ENCODE measurements at regions not wholly inside any gene's neighbourhood (a gene's known extent, or its start where the extent isn't known, plus 50 kb on each side); places are given as distances from the start of the nearest gene placed in this dataset.

DNA sequence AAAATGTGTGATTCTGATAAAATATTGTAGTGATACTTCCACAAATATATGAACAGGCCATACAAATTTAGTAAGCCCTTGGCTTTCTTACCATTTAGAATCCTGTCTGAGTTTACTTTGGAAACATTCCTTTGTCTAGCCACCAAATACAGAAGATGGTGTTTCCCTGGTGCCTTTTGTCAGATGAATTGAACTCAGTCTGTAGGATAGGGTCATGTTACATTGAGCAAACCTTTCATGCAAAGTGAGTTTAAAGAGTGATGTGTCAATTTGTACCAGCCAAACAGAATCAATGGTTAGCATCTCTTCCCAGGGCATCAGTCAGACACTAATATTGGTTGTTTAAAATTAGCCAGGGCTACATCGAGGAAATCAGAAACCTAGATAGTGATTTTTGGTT, 1443.4 kb downstream of the ARAP2 start:
- no peaks in the 10 kb centered on the region for H3K4me1 ChIP-seq (ENCODE audit: control insufficient read depth, insufficient read depth, low read length)
- no peaks in the 10 kb centered on the region for H3K27me3 ChIP-seq (ENCODE audit: control insufficient read depth, insufficient read depth, low read length)
- H3K36me3 ChIP-seq (ENCODE audit: control insufficient read depth, insufficient read depth, low read length), result no peaks in the 10 kb centered on the region
- H3K4me3 ChIP-seq (ENCODE audit: low read length), result no peak overlapping the region
- no peaks in the 10 kb centered on the region; the same call in 1 of the 2 replicates for H3K9me3 ChIP-seq (ENCODE audit: control insufficient read depth, insufficient read depth, low read length)
- no peak for DNase-seq (ENCODE audit: low read depth, low spot score)
- whole genome bisulfite sequencing (ENCODE audit: insufficient coverage, insufficient read length), result no CpG with 5 or more reads among the region's 1 CpG
- no peak overlapping the region for H3K27ac ChIP-seq (ENCODE audit: low read length)

DNA sequence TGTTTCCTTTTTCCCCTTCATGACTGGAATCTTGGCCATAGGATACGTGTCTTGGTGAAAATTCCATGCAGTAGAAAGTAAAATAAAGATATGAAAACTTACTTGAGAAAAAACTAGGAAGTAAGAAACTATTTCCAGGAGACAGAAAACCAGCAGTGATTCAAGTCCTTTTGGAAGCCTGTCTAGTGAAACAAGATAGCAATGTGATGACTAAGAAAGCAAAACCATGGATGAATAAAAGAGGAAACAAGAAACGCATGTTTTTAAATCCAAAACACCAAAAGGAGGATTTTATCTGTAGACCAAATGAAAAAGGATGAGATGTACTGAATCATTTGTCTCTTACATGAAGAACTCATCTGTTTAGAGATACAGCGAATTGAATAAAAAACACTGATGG, 1430.0 kb downstream of the ARAP2 start:
- Histone ChIP-seq H3K36me3 (ENCODE audit: control insufficient read depth, insufficient read depth, low read length) (no peaks in the 10 kb centered on the region), H3K4me3 (ENCODE audit: low read length) (no peak overlapping the region), H3K9me3 (ENCODE audit: control insufficient read depth, insufficient read depth, low read length) (no peaks in the 10 kb centered on the region), H3K27ac (ENCODE audit: low read length) (no peak overlapping the region), H3K27me3 (ENCODE audit: control insufficient read depth, insufficient read depth, low read length) (no peaks in the 10 kb centered on the region), H3K4me1 (ENCODE audit: control insufficient read depth, insufficient read depth, low read length) (no peaks in the 10 kb centered on the region)
- no peak for DNase-seq (ENCODE audit: low read depth, low spot score)
- WGBS (ENCODE audit: insufficient coverage, insufficient read length), result no CpG with 5 or more reads among the region's 3 CpGs

DNA sequence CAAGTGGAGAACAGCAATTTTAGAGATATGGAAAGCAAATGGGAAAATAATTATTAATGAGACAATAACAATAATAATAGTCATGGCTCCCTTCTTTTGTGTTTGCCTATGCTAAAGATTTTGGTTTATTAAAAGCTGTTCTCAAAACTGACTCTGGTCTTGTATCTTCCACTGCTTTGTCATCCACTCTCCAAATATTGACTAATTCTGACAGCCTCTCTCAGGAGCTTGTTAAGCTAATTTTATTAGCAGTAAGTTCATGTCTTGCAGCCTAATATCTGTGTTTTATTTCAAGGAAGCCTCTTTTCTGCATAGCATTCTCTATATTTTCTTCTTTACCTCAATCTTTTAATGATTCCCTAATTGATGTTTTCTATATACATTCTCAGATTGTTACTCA, 1419.8 kb downstream of the ARAP2 start:
- DNase-seq (ENCODE audit: low read depth, low spot score), result no peak
- Histone ChIP-seq H3K36me3 (ENCODE audit: control insufficient read depth, insufficient read depth, low read length) (no peaks in the 10 kb centered on the region), H3K9me3 (ENCODE audit: control insufficient read depth, insufficient read depth, low read length) (no peaks in the 10 kb centered on the region), H3K27ac (ENCODE audit: low read length) (no peak overlapping the region), H3K4me3 (ENCODE audit: low read length) (no peak overlapping the region), H3K27me3 (ENCODE audit: control insufficient read depth, insufficient read depth, low read length) (no peaks in the 10 kb centered on the region), H3K4me1 (ENCODE audit: control insufficient read depth, insufficient read depth, low read length) (no peaks in the 10 kb centered on the region)

DNA sequence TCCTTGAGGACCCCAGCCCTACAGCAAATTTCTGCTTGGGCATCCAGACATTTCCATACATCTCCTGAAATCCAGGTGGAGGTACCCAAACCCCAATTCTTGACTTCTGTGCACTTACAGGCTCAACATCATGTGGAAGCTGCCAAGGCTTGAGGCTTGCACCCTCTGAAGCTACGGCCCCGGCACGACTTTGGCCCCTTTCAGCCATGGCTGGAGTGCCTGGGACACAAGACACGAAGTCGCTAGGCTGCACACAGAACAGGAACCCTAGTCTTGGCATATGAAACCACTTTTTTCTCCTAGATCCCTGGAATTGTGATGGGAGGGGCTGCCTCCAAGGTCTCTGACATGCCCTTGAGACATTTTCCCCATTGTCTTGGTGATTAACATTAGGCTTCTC, 1417.7 kb downstream of the ARAP2 start:
- no CpG with 5 or more reads among the region's 5 CpGs for WGBS (ENCODE audit: insufficient coverage, insufficient read length)
- H3K9me3 ChIP-seq (ENCODE audit: control insufficient read depth, insufficient read depth, low read length), result no peaks in the 10 kb centered on the region
- no peak overlapping the region for H3K4me3 ChIP-seq (ENCODE audit: low read length)

DNA sequence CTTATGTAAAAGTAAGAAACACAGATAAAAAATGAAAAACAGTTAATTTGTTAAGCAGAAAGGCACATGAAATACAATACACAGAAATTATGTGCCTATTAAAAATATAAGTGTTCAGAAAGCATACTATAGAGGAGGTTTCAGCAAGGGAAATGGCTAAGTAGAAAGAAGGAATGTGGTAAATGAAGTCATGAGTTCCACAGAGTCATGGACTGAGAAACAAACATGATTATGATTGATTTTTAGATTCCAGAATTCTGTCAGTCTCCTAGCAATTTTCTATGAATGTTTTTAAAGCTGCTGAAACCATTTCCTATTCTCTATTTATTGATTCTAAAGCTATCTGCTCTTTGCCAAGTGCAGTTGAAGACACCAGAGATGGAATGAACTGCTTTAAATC, 1398.4 kb downstream of the ARAP2 start:
- Histone ChIP-seq H3K27ac (ENCODE audit: low read length) (no peak overlapping the region), H3K4me3 (ENCODE audit: low read length) (no peak overlapping the region), H3K27me3 (ENCODE audit: control insufficient read depth, insufficient read depth, low read length) (no peaks in the 10 kb centered on the region), H3K36me3 (ENCODE audit: control insufficient read depth, insufficient read depth, low read length) (no peaks in the 10 kb centered on the region), H3K9me3 (ENCODE audit: control insufficient read depth, insufficient read depth, low read length) (no peaks in the 10 kb centered on the region), H3K4me1 (ENCODE audit: control insufficient read depth, insufficient read depth, low read length) (no peaks in the 10 kb centered on the region)
- DNase-seq (ENCODE audit: low read depth, low spot score), result no peak

More for the DNA sequence above, 1417.7 kb downstream of the ARAP2 start:
- no peak for DNase-seq (ENCODE audit: low read depth, low spot score)
- Histone ChIP-seq H3K4me1 (ENCODE audit: control insufficient read depth, insufficient read depth, low read length) (no peaks in the 10 kb centered on the region), H3K36me3 (ENCODE audit: control insufficient read depth, insufficient read depth, low read length) (no peaks in the 10 kb centered on the region), H3K27me3 (ENCODE audit: control insufficient read depth, insufficient read depth, low read length) (no peaks in the 10 kb centered on the region), H3K27ac (ENCODE audit: low read length) (no peak overlapping the region)

DNA sequence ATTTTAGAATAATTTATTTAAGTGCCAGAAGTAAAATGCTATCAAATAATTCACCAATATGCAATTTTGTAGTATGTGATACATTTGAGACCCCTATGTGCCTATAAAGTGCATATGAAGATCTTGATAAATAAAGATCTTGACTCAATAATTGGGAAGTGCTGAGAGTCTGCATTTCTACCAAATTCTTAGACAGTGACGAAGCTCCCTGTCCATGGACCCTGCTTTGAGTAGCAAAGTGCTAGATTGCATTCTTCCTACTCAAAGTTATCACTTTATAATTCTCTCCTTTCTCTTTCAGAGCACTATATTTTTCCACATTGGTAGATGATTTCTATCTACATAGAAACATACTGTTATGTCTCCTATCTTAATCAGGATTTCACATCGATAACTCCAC, 1393.9 kb downstream of the ARAP2 start:
- no peak overlapping the region for H3K27ac ChIP-seq (ENCODE audit: low read length)
- H3K4me1 ChIP-seq (ENCODE audit: control insufficient read depth, insufficient read depth, low read length), result no peaks in the 10 kb centered on the region
- H3K9me3 ChIP-seq (ENCODE audit: control insufficient read depth, insufficient read depth, low read length), result no peaks in the 10 kb centered on the region
- H3K27me3 ChIP-seq (ENCODE audit: control insufficient read depth, insufficient read depth, low read length), result no peaks in the 10 kb centered on the region
- no peak overlapping the region for H3K4me3 ChIP-seq (ENCODE audit: low read length)
- DNase-seq (ENCODE audit: low read depth, low spot score), result no peak
- no CpG with 5 or more reads among the region's 2 CpGs for WGBS (ENCODE audit: insufficient coverage, insufficient read length)
- no peaks in the 10 kb centered on the region for H3K36me3 ChIP-seq (ENCODE audit: control insufficient read depth, insufficient read depth, low read length)

DNA sequence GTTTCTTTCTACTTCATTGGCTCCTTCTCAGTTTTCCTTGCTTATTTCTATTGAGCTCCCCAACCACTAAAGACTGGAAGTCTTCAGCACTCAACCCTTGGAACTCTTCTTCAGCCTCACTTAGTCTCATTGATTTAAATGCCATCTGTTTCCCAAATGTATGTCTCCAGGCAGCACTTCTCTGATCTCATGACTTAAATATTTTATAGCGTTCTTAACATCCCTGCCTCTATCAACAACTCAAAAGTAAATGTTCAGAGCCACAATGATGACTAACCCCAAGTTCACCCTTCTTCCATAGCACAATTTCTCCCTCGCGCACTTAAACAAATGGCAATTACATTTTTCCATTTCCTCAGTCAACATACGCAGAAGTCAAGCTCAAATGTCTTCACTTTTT, 1393.3 kb downstream of the ARAP2 start:
- 100% methylated on average over 2 of the region's 4 CpGs for WGBS (ENCODE audit: insufficient coverage, insufficient read length)
- no peak overlapping the region for H3K27ac ChIP-seq (ENCODE audit: low read length)
- DNase-seq (ENCODE audit: low read depth, low spot score), result no peak
- H3K36me3 ChIP-seq (ENCODE audit: control insufficient read depth, insufficient read depth, low read length), result no peaks in the 10 kb centered on the region
- H3K4me3 ChIP-seq (ENCODE audit: low read length), result no peak overlapping the region
- no peaks in the 10 kb centered on the region for H3K4me1 ChIP-seq (ENCODE audit: control insufficient read depth, insufficient read depth, low read length)
- H3K9me3 ChIP-seq (ENCODE audit: control insufficient read depth, insufficient read depth, low read length), result no peaks in the 10 kb centered on the region
- no peaks in the 10 kb centered on the region for H3K27me3 ChIP-seq (ENCODE audit: control insufficient read depth, insufficient read depth, low read length)

DNA sequence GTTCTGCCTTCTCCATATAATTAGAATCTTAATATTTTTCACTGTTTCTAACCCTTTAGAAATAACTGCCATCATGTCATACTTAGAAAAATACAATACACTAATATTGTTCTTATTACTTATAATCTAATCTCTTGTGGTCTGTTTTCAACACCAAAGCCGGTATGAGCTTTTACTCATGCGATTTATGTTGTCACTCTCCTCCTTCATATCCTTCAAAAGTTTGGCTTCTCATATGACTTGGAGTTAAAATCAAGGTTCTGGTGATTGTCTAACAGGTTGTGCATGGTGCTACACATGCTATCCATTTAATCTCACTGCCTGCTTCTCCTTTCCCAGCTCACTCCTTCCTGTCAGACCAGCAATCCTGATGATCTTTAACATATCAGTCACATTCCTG, 1392.9 kb downstream of the ARAP2 start:
- Histone ChIP-seq H3K36me3 (ENCODE audit: control insufficient read depth, insufficient read depth, low read length) (no peaks in the 10 kb centered on the region), H3K27ac (ENCODE audit: low read length) (no peak overlapping the region), H3K4me1 (ENCODE audit: control insufficient read depth, insufficient read depth, low read length) (no peaks in the 10 kb centered on the region), H3K4me3 (ENCODE audit: low read length) (no peak overlapping the region), H3K9me3 (ENCODE audit: control insufficient read depth, insufficient read depth, low read length) (no peaks in the 10 kb centered on the region), H3K27me3 (ENCODE audit: control insufficient read depth, insufficient read depth, low read length) (no peaks in the 10 kb centered on the region)
- WGBS (ENCODE audit: insufficient coverage, insufficient read length), result no CpG with 5 or more reads among the region's 2 CpGs
- DNase-seq (ENCODE audit: low read depth, low spot score), result no peak

DNA sequence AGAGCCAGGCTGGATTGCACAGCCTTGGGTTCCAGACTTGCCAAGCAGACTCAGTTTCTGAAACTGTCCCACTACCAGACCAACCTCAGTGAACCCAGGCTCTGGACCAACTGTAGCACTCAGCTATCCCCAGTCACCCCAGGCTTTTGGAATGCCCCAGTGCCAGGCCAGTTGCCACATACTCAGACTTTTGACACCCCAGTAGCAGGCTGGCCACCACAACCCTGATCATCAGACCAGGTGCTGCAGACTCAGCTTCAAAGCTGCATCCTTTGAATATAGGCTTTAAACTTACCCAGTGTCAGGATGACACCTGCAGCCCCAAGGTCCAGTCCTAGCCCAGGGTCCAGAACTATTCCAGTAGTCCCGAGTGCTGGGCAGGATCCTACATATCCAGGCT, 1389.9 kb downstream of the ARAP2 start:
- H3K4me1 ChIP-seq (ENCODE audit: control insufficient read depth, insufficient read depth, low read length), result no peaks in the 10 kb centered on the region
- no peak for DNase-seq (ENCODE audit: low read depth, low spot score)
- H3K27ac ChIP-seq (ENCODE audit: low read length), result no peak overlapping the region
- H3K4me3 ChIP-seq (ENCODE audit: low read length), result no peak overlapping the region
- H3K27me3 ChIP-seq (ENCODE audit: control insufficient read depth, insufficient read depth, low read length), result no peaks in the 10 kb centered on the region
- H3K36me3 ChIP-seq (ENCODE audit: control insufficient read depth, insufficient read depth, low read length), result no peaks in the 10 kb centered on the region
- WGBS (ENCODE audit: insufficient coverage, insufficient read length), result no CpG with 5 or more reads among the region's 1 CpG
- no peaks in the 10 kb centered on the region for H3K9me3 ChIP-seq (ENCODE audit: control insufficient read depth, insufficient read depth, low read length)

DNA sequence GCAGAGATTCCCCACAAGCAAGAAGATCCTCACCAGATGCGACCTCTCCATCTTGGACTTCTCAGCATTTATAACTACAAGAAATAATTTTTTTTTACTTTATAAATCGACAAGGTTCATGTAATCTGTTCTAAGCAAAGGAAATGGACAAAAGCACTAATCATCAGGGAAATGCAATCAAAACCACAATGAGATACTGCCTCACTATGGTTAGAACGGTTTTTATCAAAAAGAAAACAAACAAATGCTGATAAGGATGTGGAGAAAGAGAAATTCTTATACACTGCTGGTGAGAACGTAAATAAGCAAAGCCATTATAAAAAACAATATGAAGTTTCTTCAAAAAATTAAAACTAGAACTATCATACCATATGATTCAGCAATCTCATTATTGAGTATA, 1382.6 kb downstream of the ARAP2 start:
- H3K27ac ChIP-seq (ENCODE audit: low read length), result no peak overlapping the region
- no peak overlapping the region for H3K4me3 ChIP-seq (ENCODE audit: low read length)
- no peaks in the 10 kb centered on the region for H3K4me1 ChIP-seq (ENCODE audit: control insufficient read depth, insufficient read depth, low read length)
- no peaks in the 10 kb centered on the region for H3K9me3 ChIP-seq (ENCODE audit: control insufficient read depth, insufficient read depth, low read length)
- H3K36me3 ChIP-seq (ENCODE audit: control insufficient read depth, insufficient read depth, low read length), result no peaks in the 10 kb centered on the region
- WGBS (ENCODE audit: insufficient coverage, insufficient read length), result no CpG with 5 or more reads among the region's 4 CpGs
- no peaks in the 10 kb centered on the region for H3K27me3 ChIP-seq (ENCODE audit: control insufficient read depth, insufficient read depth, low read length)
- no peak for DNase-seq (ENCODE audit: low read depth, low spot score)

DNA sequence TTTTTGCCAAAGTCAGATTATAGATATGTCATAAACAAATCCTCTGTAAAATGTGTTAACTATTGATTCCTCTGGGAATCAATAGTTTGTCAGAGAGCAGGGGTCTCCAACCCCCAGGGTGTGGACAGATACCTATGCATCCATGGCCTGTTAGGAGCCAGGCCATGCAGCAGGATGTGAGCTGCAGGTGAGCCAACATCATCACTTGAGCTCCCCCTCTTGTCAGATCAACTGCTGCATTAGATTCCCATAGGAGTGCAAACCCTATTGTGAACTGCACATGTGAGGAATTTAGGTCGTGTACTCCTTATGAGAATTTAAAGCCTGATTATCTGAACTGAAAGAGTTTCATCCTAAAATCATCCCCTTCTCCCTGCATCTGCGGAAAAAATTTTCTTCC, 1365.4 kb downstream of the ARAP2 start:
- DNase-seq (ENCODE audit: low read depth, low spot score), result no peak
- WGBS (ENCODE audit: insufficient coverage, insufficient read length), result no CpG with 5 or more reads among the region's 2 CpGs
- Histone ChIP-seq H3K9me3 (ENCODE audit: control insufficient read depth, insufficient read depth, low read length) (no peaks in the 10 kb centered on the region), H3K27me3 (ENCODE audit: control insufficient read depth, insufficient read depth, low read length) (no peaks in the 10 kb centered on the region), H3K4me3 (ENCODE audit: low read length) (no peak overlapping the region), H3K4me1 (ENCODE audit: control insufficient read depth, insufficient read depth, low read length) (no peaks in the 10 kb centered on the region), H3K36me3 (ENCODE audit: control insufficient read depth, insufficient read depth, low read length) (no peaks in the 10 kb centered on the region), H3K27ac (ENCODE audit: low read length) (no peak overlapping the region)

Data from iPS DF 6.9 (cell line).